T-helper 2 cell treated with Interferon-gamma antibody and Interleukin-4, amounts not matched to agents 5 μg/mL and 100 μg/mL, for 36 hours (primary cell): ENCODE measurements at regions not wholly inside any gene's neighbourhood (a gene's known extent, or its start where the extent isn't known, plus 50 kb on each side); places are given as distances from the start of the nearest gene placed in this dataset.

Experiments used
- DNase-seq: peaks from one replicate; pipeline ENCODE4 v3.0.0; 2021; ENCODE audit warnings: low spot score
- H3K27ac Mint-ChIP-seq: one replicate; pipeline ENCODE4 v1.8.0; 2021; ENCODE audit warnings: mild to moderate bottlenecking, mixed read lengths
- H3K27me3 Mint-ChIP-seq: one replicate; pipeline ENCODE4 v1.8.0; 2021; ENCODE audit warnings: low read depth, mixed read lengths
- H3K36me3 Mint-ChIP-seq: one replicate; pipeline ENCODE4 v1.8.0; 2021; ENCODE audit warnings: low read depth, mixed read lengths
- H3K4me1 Mint-ChIP-seq: one replicate; pipeline ENCODE4 v1.8.0; 2021; ENCODE audit warnings: low read depth, mixed read lengths
- H3K4me3 Mint-ChIP-seq: one replicate; pipeline ENCODE4 v1.8.0; 2022; ENCODE audit warnings: mild to moderate bottlenecking, moderate library complexity, mixed read lengths
- H3K9me3 Mint-ChIP-seq: one replicate; pipeline ENCODE4 v1.8.0; 2021; ENCODE audit warnings: mixed read lengths

GRCh38 chr10:30114881-30115625, 55.7 kb upstream of the JCAD start:
- Mint-ChIP-seq H3K4me3 (peak overlapping the region; percentile 45), H3K27me3 (peaks cover 3% of the 10 kb centered on the region), H3K27ac (no peak overlapping the region), H3K36me3 (no peaks in the 10 kb centered on the region), H3K9me3 (no peaks in the 10 kb centered on the region), H3K4me1 (peaks cover 25% of the 10 kb centered on the region)
- DNase-seq, result no peak

- Mint-ChIP-seq H3K27me3 (no peaks in the 10 kb centered on the region), H3K9me3 (no peaks in the 10 kb centered on the region), H3K36me3 (no peaks in the 10 kb centered on the region), H3K4me3 (peak overlapping the region; percentile 45), H3K27ac (no peak overlapping the region), H3K4me1 (peaks cover 25% of the 10 kb centered on the region)
- no peak for DNase-seq
Observed at GRCh38 chr10:30114401-30114800, 55.0 kb upstream of the JCAD start.

GRCh38 chr10:30111340-30112022, 52.1 kb upstream of the JCAD start:
- H3K9me3 Mint-ChIP-seq, result no peaks in the 10 kb centered on the region
- no peaks in the 10 kb centered on the region for H3K36me3 Mint-ChIP-seq
- no peak for DNase-seq
- H3K27ac Mint-ChIP-seq, result no peak overlapping the region
- H3K4me1 Mint-ChIP-seq, result peaks cover 23% of the 10 kb centered on the region
- no peak overlapping the region for H3K4me3 Mint-ChIP-seq
- peaks cover 8% of the 10 kb centered on the region for H3K27me3 Mint-ChIP-seq
